CD4-positive, alpha-beta T cell treated with Interleukin-4 for 1 hour (primary cell): ENCODE measurements at regions not wholly inside any gene's neighbourhood (a gene's known extent, or its start where the extent isn't known, plus 50 kb on each side); places are given as distances from the start of the nearest gene placed in this dataset.
"Not testable (repeated sequence)": the region's sequence is repeated elsewhere in the genome, so short reads cannot be mapped to it uniquely, and the experiment has no call there.

Source experiments
- DNase-seq, 2 donors: peaks; one replicate each; pipeline ENCODE4 v3.0.0-alpha.2; 2020 to 2022

- no peak for DNase-seq
These were observed 473.3 kb upstream of the ZNF608 start for GRCh38 chr5:125219710-125220109.

GRCh38 chr5:125220284-125220683 lies 473.8 kb upstream of the ZNF608 start:
- DNase-seq, result no peak

GRCh38 chr5:125222597-125223240 lies 476.3 kb upstream of the ZNF608 start:
- no peak for DNase-seq

- no peak for DNase-seq
These were observed 479.0 kb upstream of the ZNF608 start for GRCh38 chr5:125225424-125225823.

GRCh38 chr5:125226825-125227224 lies 480.4 kb upstream of the ZNF608 start:
- DNase-seq, result no peak

GRCh38 chr5:125227333-125228095 lies 481.1 kb upstream of the ZNF608 start:
- DNase-seq, result no peak

GRCh38 chr5:125228363-125229070 lies 482.1 kb upstream of the ZNF608 start:
- no peak for DNase-seq

- no peak for DNase-seq
These were observed 483.1 kb upstream of the ZNF608 start for GRCh38 chr5:125229556-125229955.

- DNase-seq, result no peak
These were observed 486.4 kb upstream of the ZNF608 start for GRCh38 chr5:125232779-125233230.

GRCh38 chr5:125233944-125234343 lies 487.5 kb upstream of the ZNF608 start:
- DNase-seq, result no peak

- DNase-seq, result no peak
These were observed 489.6 kb upstream of the ZNF608 start for GRCh38 chr5:125236007-125236406.

- no peak for DNase-seq
These were observed 490.5 kb upstream of the ZNF608 start for GRCh38 chr5:125236981-125237380.

GRCh38 chr5:125244531-125244930 lies 498.1 kb upstream of the ZNF608 start:
- no peak for DNase-seq

GRCh38 chr5:125245216-125245615 lies 498.8 kb upstream of the ZNF608 start:
- DNase-seq, result no peak

- no peak for DNase-seq
These were observed 503.0 kb upstream of the ZNF608 start for GRCh38 chr5:125249400-125249799.

GRCh38 chr5:125251703-125252102 lies 505.3 kb upstream of the ZNF608 start:
- DNase-seq, result no peak

- DNase-seq, result not testable (repeated sequence)
These were observed 507.2 kb upstream of the ZNF608 start for GRCh38 chr5:125253634-125254033.

GRCh38 chr5:125254267-125254666 lies 507.8 kb upstream of the ZNF608 start:
- DNase-seq, result no peak

GRCh38 chr5:125256296-125256695 lies 509.9 kb upstream of the ZNF608 start:
- DNase-seq, result no peak

- DNase-seq, result no peak
These were observed 510.9 kb upstream of the ZNF608 start for GRCh38 chr5:125257057-125257972.

GRCh38 chr5:125257997-125258396 lies 511.6 kb upstream of the ZNF608 start:
- DNase-seq, result no peak

- no peak for DNase-seq
These were observed 512.2 kb upstream of the ZNF608 start for GRCh38 chr5:125258615-125259014.
